H4 (cell line): ENCODE measurements at regions not wholly inside any gene's neighbourhood (a gene's known extent, or its start where the extent isn't known, plus 50 kb on each side); places are given as distances from the start of the nearest gene placed in this dataset.
A peak's percentile ranks its signal among the peaks of the same experiment; 100 is the strongest.

ENCODE experiments used
- DNase-seq: peaks from one replicate; pipeline ENCODE4 v3.0.0-alpha.2; 2015; ENCODE audit warnings: low spot score

DNA sequence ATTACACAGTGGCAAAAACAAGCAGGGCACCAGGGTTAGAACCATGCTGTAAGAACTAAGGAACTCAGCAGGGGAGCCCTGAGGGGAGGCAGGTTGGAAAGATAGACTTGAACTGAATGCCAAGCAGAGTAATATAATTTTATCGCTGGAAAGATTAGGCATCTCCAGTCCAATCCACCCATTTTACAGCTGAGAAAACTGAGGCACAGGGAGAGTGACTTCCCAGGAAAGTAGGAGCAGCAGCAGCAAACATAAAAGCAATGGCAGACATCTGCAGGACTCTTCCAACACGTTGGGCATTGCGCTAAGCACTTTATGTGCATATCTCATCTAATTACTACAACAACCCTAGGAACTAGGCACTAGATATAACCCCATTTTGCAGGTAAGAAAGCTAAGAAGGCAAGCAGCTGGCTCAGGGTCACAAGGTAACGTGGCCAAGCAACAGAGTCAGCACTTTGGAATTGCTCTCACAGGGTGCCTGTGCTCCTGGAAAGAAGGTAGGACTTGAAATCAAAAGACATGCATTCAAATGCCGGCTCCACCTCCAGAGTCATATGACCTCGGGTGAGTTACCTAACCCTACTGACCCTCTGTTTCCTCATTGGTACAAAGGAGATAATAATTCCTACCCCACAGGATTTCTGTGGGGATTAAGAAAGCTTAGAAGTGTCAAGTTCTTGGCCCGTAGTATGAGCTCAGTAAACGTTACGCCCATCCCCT lies 215.3 kb downstream of the BARX2 start:
- no peak for DNase-seq

DNA sequence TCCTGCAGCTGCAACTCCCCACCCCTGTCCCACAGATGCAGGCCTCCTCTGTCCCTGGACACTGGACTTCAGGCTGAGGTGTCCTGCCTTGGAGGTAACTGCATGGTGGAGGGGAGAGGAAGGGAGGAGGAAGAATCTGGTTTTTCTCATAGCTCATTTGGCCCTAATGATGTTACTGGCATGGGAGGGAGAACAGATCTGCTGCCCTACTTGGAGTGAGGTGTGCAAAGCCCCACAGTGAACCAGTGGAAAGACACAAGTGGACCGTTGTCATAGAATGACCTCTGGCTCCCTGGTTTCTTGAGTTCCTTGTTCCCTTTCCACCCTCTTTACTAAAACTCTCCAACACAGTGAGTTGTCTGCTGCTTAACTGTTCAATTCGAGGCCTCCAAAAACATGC lies 215.9 kb downstream of the BARX2 start:
- DNase-seq, result no peak

GRCh38 chr11:129592191-129592590 lies 216.5 kb downstream of the BARX2 start:
- no peak for DNase-seq

GRCh38 chr11:129593098-129593497 lies 217.4 kb downstream of the BARX2 start:
- no peak for DNase-seq

GRCh38 chr11:129595038-129595962 lies 219.7 kb downstream of the BARX2 start:
- no peak for DNase-seq

GRCh38 chr11:129596351-129596750 lies 219.3 kb upstream of the TMEM45B start:
- no peak for DNase-seq

GRCh38 chr11:129598378-129598777 lies 217.3 kb upstream of the TMEM45B start:
- no peak for DNase-seq

DNA sequence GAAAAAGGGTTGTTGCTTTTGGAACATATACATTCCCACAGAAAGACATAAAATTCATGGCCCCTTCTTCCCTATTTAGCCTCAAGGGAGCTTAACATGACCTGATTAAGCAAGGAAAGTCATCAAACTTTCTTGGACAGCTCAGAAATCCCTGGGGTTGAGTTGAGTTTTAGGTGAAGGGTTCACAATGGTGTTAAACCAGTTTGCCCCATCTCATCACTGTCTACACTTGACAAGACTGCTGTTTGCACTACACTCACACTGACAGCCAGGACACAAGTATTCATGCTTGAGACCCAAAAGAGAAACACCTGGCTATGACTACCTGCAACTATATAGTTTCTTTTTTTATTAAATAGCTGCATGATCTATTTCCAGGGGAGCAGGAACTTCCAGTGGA lies 209.8 kb upstream of the TMEM45B start:
- DNase-seq, result no peak

DNA sequence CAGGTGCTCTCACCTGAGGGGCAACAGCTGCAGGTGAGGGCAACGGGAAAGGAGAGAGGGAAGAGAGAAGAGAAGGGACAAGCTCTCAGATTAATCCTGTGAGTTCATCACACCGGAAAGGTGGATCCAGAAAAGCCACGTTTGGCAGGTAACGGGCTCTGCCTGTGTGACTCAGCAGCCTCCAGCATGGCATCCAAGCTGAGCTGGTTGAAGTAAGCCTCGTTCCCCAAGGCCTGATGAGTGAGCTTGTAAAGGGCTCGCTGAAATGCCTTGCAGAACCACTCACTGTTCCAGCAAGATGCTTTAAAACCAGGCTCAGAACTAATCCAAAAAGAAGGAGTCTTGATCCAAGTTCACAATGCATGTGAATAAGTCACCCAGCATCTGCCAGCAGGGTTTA lies 206.9 kb upstream of the TMEM45B start:
- no peak for DNase-seq

- DNase-seq, result no peak
These were observed 205.5 kb upstream of the TMEM45B start for GRCh38 chr11:129610125-129610524.

GRCh38 chr11:129610545-129610944 lies 205.1 kb upstream of the TMEM45B start:
- no peak for DNase-seq

DNA sequence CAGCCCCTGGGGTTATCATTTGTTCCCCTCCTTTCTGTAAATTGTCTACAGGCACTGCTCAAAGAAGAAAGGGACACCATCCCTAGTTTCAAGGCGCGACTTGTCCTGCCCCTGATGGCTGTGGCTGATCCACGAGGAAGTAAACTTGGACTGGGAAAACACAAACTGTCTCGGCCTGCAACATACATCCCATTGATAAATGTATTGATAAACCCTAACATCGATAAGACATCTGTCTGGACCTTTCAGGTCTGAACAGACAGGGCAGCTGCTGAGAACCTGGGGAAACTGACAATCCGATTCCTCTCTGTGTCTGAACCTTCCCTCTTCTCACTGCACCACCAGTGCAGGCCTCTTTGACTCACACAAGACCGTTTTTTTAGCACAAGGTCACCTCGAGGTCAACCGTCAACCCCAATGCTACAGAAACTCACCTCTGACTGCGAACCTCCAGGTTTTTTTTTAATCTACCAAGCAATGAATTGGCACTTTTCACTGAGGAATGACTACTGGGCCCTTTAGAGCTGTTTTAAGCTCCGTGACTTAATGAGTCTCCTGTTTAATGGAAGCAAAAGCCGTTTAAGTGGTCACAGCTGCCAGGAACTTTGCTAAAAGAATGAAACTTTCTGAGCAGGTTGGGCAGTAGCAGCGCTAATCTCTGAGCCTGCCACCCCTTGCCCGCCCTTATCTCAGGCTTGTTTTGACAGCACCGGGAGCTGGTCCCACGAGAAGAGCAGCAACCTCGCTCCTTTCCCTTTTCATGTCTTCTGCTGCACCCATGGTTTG lies 203.8 kb upstream of the TMEM45B start:
- peak; percentile 21 for DNase-seq

DNA sequence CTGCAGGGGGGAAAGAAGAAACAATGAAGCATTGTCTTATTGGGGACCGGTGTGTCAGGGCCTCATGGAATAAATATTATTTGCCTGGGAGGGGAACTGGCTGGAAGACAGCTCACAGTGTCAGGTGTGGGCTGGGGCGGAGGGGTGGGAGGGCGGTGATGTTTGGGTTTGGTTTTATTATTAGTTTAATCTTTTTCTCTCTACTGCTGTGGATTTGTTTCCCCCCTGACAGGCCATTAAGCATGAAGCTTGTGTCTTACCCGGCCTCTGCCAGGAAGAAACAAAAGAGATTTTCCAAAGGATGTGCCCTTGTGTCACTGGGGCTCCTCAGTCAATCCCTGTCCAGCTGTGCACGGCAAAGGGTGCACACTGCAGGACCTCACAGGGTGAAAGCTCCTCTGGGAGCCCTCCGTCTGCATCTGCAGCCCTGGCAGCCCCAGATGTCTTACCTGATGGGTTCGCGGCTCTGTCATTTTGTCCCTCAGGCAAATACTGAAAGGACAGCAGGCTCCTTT lies 203.1 kb upstream of the TMEM45B start:
- no peak for DNase-seq

DNA sequence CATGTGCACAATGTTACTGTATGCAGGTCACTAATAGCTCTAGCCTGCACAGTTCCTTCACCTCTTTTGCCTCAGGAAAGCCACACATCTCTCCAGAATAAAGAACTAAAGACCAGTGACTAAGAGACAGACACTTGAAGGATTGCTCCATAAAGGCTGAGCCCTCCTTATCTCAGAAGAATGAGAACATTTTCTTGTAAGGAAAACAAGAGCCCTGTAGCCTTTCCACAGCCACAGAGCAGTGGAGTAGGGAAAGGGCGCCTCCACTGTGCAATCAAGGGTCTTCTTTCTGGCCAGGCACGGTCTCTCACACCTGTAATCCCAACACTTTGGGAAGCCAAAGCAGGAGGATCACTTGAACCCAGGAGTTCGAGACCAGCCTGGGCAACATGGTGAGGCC lies 202.6 kb upstream of the TMEM45B start:
- no peak for DNase-seq

DNA sequence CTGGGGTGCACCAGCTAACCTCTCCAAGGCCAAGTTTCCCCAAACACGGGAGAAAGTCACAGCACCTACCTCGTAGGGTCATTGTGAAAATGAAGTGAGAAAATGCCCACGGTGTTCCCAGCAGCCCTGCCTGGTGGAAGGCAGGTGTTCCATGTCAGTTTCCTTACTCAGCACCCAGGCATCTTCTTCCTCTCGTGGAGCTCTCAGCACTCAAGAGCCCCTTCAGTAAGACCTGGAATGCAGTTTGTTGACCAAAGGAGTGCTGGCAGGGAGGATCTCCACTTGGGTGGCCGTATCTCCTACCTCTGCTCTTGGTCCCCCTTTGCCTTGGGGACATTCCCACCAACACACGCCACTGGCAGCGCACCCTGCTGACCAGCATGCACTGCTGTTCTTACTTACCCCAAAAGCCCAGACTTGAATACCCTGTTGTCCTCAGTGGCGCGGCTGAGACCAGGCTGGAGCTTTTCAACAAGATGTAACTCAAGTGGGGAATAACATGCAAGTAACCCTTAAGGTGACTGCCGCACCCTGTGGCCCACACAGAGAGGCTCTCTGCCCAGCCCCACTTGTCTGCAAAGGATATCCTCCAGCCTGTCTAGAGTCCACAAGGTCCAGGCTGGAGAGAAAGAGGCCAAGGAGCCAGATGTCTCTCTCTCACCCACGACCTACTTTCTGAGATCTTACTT lies 201.2 kb upstream of the TMEM45B start:
- no peak for DNase-seq

- no peak for DNase-seq
These were observed 197.5 kb upstream of the TMEM45B start for GRCh38 chr11:129618046-129618569.

- DNase-seq, result peak; percentile 24
These were observed 195.2 kb upstream of the TMEM45B start for GRCh38 chr11:129620237-129621104.

GRCh38 chr11:129625930-129626329 lies 189.7 kb upstream of the TMEM45B start:
- DNase-seq, result no peak

GRCh38 chr11:129631201-129631600 lies 184.4 kb upstream of the TMEM45B start:
- no peak for DNase-seq

GRCh38 chr11:129636926-129637325 lies 178.7 kb upstream of the TMEM45B start:
- no peak for DNase-seq
